ENCODE measurements at regions not wholly inside any gene's neighbourhood (a gene's known extent, or its start where the extent isn't known, plus 50 kb on each side); places are given as distances from the start of the nearest gene placed in this dataset.

- Histone ChIP-seq H3K36me3 (no peaks in the 10 kb centered on the region), H3K9me3 (no peaks in the 10 kb centered on the region), H3K4me1 (peaks cover 0 to 7% of the 10 kb centered on the region in 2 donors), H3K27me3 (no peaks in the 10 kb centered on the region), H3K4me3 (no peak overlapping the region), H3K27ac (no peak overlapping the region)
- TF ChIP-seq POLR2AphosphoS5 (IDR thresholded peaks at IDR 0.05): no peak
- TF ChIP-seq POLR2A (IDR thresholded peaks at IDR 0.05): no peak
- TF ChIP-seq CTCF (IDR thresholded peaks at IDR 0.05): no peak
- intact Hi-C loops (cut with DNase I; ENCODE audit: low total_unique reads): loop anchor here (5.0 kb wide), 1 partner anchor 478 kb away; no protein-coding TSS in a partner anchor
- no peak for DNase-seq (ENCODE audit: low spot score in 2 of 2)
Observed at GRCh38 chr2:120580709-120581108, 155.0 kb upstream of the GLI2 start.

GRCh38 chr2:120583121-120583520 lies 152.5 kb upstream of the GLI2 start:
- intact Hi-C loops (cut with DNase I; ENCODE audit: low total_unique reads): loop anchor here (5.0 kb wide), 1 partner anchor 481 kb away; no protein-coding TSS in a partner anchor
- Histone ChIP-seq H3K27ac (no peak overlapping the region), H3K9me3 (no peaks in the 10 kb centered on the region), H3K4me3 (no peak overlapping the region), H3K27me3 (no peaks in the 10 kb centered on the region), H3K36me3 (no peaks in the 10 kb centered on the region), H3K4me1 (no peaks in the 10 kb centered on the region)
- no peak for TF ChIP-seq POLR2AphosphoS5 (IDR thresholded peaks at IDR 0.05)
- no peak for DNase-seq (ENCODE audit: low spot score in 2 of 2)

GRCh38 chr2:120583851-120584570 lies 151.7 kb upstream of the GLI2 start:
- Histone ChIP-seq H3K4me1 (no peaks in the 10 kb centered on the region), H3K9me3 (no peaks in the 10 kb centered on the region), H3K36me3 (no peaks in the 10 kb centered on the region), H3K4me3 (no peak overlapping the region), H3K27ac (no peak overlapping the region), H3K27me3 (no peaks in the 10 kb centered on the region)
- no peak for DNase-seq (ENCODE audit: low spot score in 2 of 2)
- TF ChIP-seq POLR2AphosphoS5 (IDR thresholded peaks at IDR 0.05) (no peak), CTCF (IDR thresholded peaks at IDR 0.05) (no peak), POLR2A (IDR thresholded peaks at IDR 0.05) (no peak)
- intact Hi-C loops (cut with DNase I; ENCODE audit: low total_unique reads): loop anchor here (5.0 kb wide), 1 partner anchor 482 kb away; no protein-coding TSS in a partner anchor

GRCh38 chr2:120586507-120587278 lies 149.0 kb upstream of the GLI2 start:
- no peaks in the 10 kb centered on the region for H3K9me3 ChIP-seq
- intact Hi-C loops (cut with DNase I; ENCODE audit: low total_unique reads): no loop called here
- TF ChIP-seq POLR2AphosphoS5 (IDR thresholded peaks at IDR 0.05) (no peak), CTCF (IDR thresholded peaks at IDR 0.05) (no peak), POLR2A (IDR thresholded peaks at IDR 0.05) (no peak)
- no peak for DNase-seq (ENCODE audit: low spot score in 2 of 2)
- no peaks in the 10 kb centered on the region for H3K27me3 ChIP-seq
- no peaks in the 10 kb centered on the region for H3K36me3 ChIP-seq
- H3K27ac ChIP-seq: no peak overlapping the region
- peak overlapping the region in 2 of 3 donors; percentile 38 to 59 for H3K4me3 ChIP-seq
- no peaks in the 10 kb centered on the region for H3K4me1 ChIP-seq

GRCh38 chr2:120587279-120587996 lies 148.2 kb upstream of the GLI2 start:
- Histone ChIP-seq H3K4me1 (no peaks in the 10 kb centered on the region), H3K27ac (no peak overlapping the region), H3K36me3 (no peaks in the 10 kb centered on the region), H3K27me3 (no peaks in the 10 kb centered on the region), H3K9me3 (no peaks in the 10 kb centered on the region), H3K4me3 (peak overlapping the region in 2 of 3 donors; percentile 38 to 59)
- intact Hi-C loops (cut with DNase I; ENCODE audit: low total_unique reads): no loop called here
- DNase-seq (ENCODE audit: low spot score in 2 of 2): no peak
- TF ChIP-seq POLR2AphosphoS5 (IDR thresholded peaks at IDR 0.05) (no peak), CTCF (IDR thresholded peaks at IDR 0.05) (no peak), POLR2A (IDR thresholded peaks at IDR 0.05) (no peak)
